ENCODE measurements at regions not wholly inside any gene's neighbourhood (a gene's known extent, or its start where the extent isn't known, plus 50 kb on each side); places are given as distances from the start of the nearest gene placed in this dataset.

- DNase-seq: no peak
- no CpG with 5 or more reads among the region's 4 CpGs for WGBS, 2 experiments (ENCODE audit: extremely low coverage in 2 of 2, insufficient read length in 1 of 2)
These were observed 470.6 kb downstream of the PRDM9 start for GRCh38 chr5:23977997-23978396.

More at GRCh38 chr5:23977997-23978396, 470.6 kb downstream of the PRDM9 start:
- Histone ChIP-seq H3K27me3 (ENCODE audit: control insufficient read depth, insufficient read depth, low read length) (no peaks in the 10 kb centered on the region), H2AK9ac (replicated peaks; ENCODE audit: low read depth, low read length, poor library complexity) (no peak overlapping the region), H2AK5ac (ENCODE audit: low read depth, low read length) (no peak overlapping the region), H3K4me1 (ENCODE audit: control insufficient read depth, insufficient read depth, low read length) (no peaks in the 10 kb centered on the region), H3K14ac (replicated peaks; ENCODE audit: low read depth, low read length) (no peak overlapping the region), H2BK5ac (ENCODE audit: low read depth, low read length, poor library complexity, severe bottlenecking) (no peak overlapping the region), H2BK15ac (ENCODE audit: low read depth, low read length) (no peak overlapping the region), H4K91ac (ENCODE audit: insufficient read depth, low read depth, low read length) (no peak overlapping the region), H2AFZ (replicated peaks; ENCODE audit: low read length, poor library complexity) (no peak overlapping the region), H3K36me3 (ENCODE audit: control insufficient read depth, insufficient read depth, low read length) (no peaks in the 10 kb centered on the region), H3K79me1 (ENCODE audit: low read depth in 1 of 2, low read length in 2 of 2) (no peaks in the 10 kb centered on the region), H4K5ac (ENCODE audit: low read depth, low read length) (no peak overlapping the region), H3K4ac (ENCODE audit: low read depth, low read length) (no peak overlapping the region), H3K23ac (ENCODE audit: low read depth, low read length) (no peak overlapping the region), H3K4me3 (ENCODE audit: insufficient read depth, low read depth, low read length) (no peak overlapping the region), H3K27ac (ENCODE audit: insufficient read depth, low read length) (no peak overlapping the region), H2BK120ac (ENCODE audit: low read depth, low read length) (no peak overlapping the region), H3K9me1 (ENCODE audit: insufficient read depth, low read length) (no peaks in the 10 kb centered on the region), H3K56ac (ENCODE audit: extremely low read depth, insufficient read depth, low read length) (no peak overlapping the region), H2BK20ac (ENCODE audit: low read depth, low read length) (no peak overlapping the region), H4K8ac (ENCODE audit: low read depth in 2 of 2, low read length in 2 of 2) (no peak overlapping the region), H4K20me1 (ENCODE audit: insufficient read depth, low read length) (no peaks in the 10 kb centered on the region), H3K18ac (ENCODE audit: low read depth, low read length) (no peak overlapping the region), H3K9ac (ENCODE audit: low read depth, low read length) (no peak overlapping the region), H3K9me3 (ENCODE audit: control insufficient read depth, insufficient read depth, low read length) (peaks cover 15% of the 10 kb centered on the region), H3K4me2 (ENCODE audit: low read depth, low read length) (no peak overlapping the region)
- CTCF ChIA-PET: no interaction called here
- BruUV-seq (replicated peaks): no TSS peak
- POLR2A ChIA-PET (ENCODE audit: unreplicated experiment): no interaction called here
- in situ Hi-C loops (cut with MboI; ENCODE audit: low sequenced_read_pairs) (no loop called here), intact Hi-C loops (cut with micrococcal nuclease) (no loop called here), dilution Hi-C loops (cut with HindIII; ENCODE audit: low sequenced_read_pairs, unreplicated experiment) (no loop called here)
- ATAC-seq (ENCODE audit: low read depth): no peak
- no peak for TF ChIP-seq RCOR1 (IDR thresholded peaks at IDR 0.05; ENCODE audit: insufficient replicate concordance, low read length)
- TF ChIP-seq POLR2A (IDR thresholded peaks at IDR 0.05; ENCODE audit: low read depth, low read length): no peak
- no peak for TF ChIP-seq CEBPB (IDR thresholded peaks at IDR 0.05; ENCODE audit: low read depth, low read length)
- TF ChIP-seq MXI1 (IDR thresholded peaks at IDR 0.05; ENCODE audit: borderline replicate concordance, low read depth, low read length): no peak
- TF ChIP-seq SMC3 (IDR thresholded peaks at IDR 0.05; ENCODE audit: low read depth, low read length): no peak
- TF ChIP-seq RAD21 (IDR thresholded peaks at IDR 0.05; ENCODE audit: low read length): no peak
- no peak for TF ChIP-seq NFE2L2 (IDR thresholded peaks at IDR 0.05; ENCODE audit: low read depth, low read length)
- TF ChIP-seq, protein P1, sequence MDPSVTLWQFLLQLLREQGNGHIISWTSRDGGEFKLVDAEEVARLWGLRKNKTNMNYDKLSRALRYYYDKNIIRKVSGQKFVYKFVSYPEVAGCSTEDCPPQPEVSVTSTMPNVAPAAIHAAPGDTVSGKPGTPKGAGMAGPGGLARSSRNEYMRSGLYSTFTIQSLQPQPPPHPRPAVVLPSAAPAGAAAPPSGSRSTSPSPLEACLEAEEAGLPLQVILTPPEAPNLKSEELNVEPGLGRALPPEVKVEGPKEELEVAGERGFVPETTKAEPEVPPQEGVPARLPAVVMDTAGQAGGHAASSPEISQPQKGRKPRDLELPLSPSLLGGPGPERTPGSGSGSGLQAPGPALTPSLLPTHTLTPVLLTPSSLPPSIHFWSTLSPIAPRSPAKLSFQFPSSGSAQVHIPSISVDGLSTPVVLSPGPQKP (IDR thresholded peaks at IDR 0.05; ENCODE audit: borderline replicate concordance, low read depth, low read length): no peak
- TF ChIP-seq, protein P2, sequence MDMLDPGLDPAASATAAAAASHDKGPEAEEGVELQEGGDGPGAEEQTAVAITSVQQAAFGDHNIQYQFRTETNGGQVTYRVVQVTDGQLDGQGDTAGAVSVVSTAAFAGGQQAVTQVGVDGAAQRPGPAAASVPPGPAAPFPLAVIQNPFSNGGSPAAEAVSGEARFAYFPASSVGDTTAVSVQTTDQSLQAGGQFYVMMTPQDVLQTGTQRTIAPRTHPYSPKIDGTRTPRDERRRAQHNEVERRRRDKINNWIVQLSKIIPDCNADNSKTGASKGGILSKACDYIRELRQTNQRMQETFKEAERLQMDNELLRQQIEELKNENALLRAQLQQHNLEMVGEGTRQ (IDR thresholded peaks at IDR 0.05; ENCODE audit: low read depth, low read length): no peak
- TF ChIP-seq BHLHE40 (IDR thresholded peaks at IDR 0.05; ENCODE audit: low read depth, low read length): no peak
- TF ChIP-seq MAZ (IDR thresholded peaks at IDR 0.05; ENCODE audit: borderline replicate concordance, low read depth, low read length): no peak
- TF ChIP-seq FOS (IDR thresholded peaks at IDR 0.05; ENCODE audit: low read depth, low read length): no peak
- no peak for TF ChIP-seq CTCF (conservative IDR thresholded peaks at IDR 0.05; ENCODE audit: low read depth, low read length)
- TF ChIP-seq CHD1 (IDR thresholded peaks at IDR 0.05; ENCODE audit: low read depth, low read length): no peak

Data from IMR-90 (cell line).